CD4-positive, alpha-beta T cell (primary cell): ENCODE measurements at regions not wholly inside any gene's neighbourhood (a gene's known extent, or its start where the extent isn't known, plus 50 kb on each side); places are given as distances from the start of the nearest gene placed in this dataset.

Source experiments
- ATAC-seq: fragments of 200-7000 bp; cut with Tn5 transposase; one replicate; pipeline ENCODE4 v1.10.0; 2022; ENCODE audit warnings: mild to moderate bottlenecking; ENCODE audit not compliant: poor library complexity
- CTCF ChIA-PET: fragments of 350-600 bp; sonication (Branson Sonifier 250); formaldehyde crosslinking; loops from one replicate; lab custom pipeline; 2021; ENCODE audit warnings: antibody characterized with exemption, inconsistent platforms; lab: Charles Lee
- POLR2A ChIA-PET: fragments of 350-600 bp; sonication (Branson Sonifier 250); formaldehyde crosslinking; loops from one replicate; lab custom pipeline; 2021; ENCODE audit warnings: antibody characterized with exemption, inconsistent platforms; lab: Charles Lee
- DNase-seq, 14 experiments: peaks; one replicate each; pipeline ENCODE4 v3.0.0-alpha.2; 2013 to 2020; ENCODE audit warnings: mixed read lengths in 2 of 14
- H3K27ac ChIP-seq, 2 donors: one replicate each; pipeline versions ENCODE4 v1.5.1 to v1.7.0; 2013; ENCODE audit warnings: low read length in 2 of 2, low read depth in 1 of 2, mild to moderate bottlenecking in 1 of 2
- H3K27me3 ChIP-seq, 2 experiments: 1 replicate in 1 of 2; 2 replicates in 1 of 2; pipeline versions ENCODE4 v1.6.1 to v1.7.0; 2013; ENCODE audit warnings: low read length in 2 of 2, control low read depth in 1 of 2, mild to moderate bottlenecking in 1 of 2, moderate library complexity in 1 of 2; ENCODE audit not compliant: insufficient read depth in 2 of 2, control insufficient read depth in 1 of 2
- H3K36me3 ChIP-seq: one replicate; pipeline ENCODE4 v1.6.1; 2013; ENCODE audit warnings: low read length, control low read depth; ENCODE audit not compliant: insufficient read depth
- H3K4me1 ChIP-seq: one replicate; pipeline ENCODE4 v1.6.1; 2013; ENCODE audit warnings: low read length, control low read depth; ENCODE audit not compliant: insufficient read depth
- H3K4me3 ChIP-seq: one replicate; pipeline ENCODE4 v1.5.1; 2013; ENCODE audit warnings: mild to moderate bottlenecking, low read length, moderate library complexity
- H3K9me3 ChIP-seq, 2 experiments: 1 replicate in 1 of 2; 2 replicates in 1 of 2; pipeline versions ENCODE4 v1.6.1 to v1.7.0; 2013; ENCODE audit warnings: low read length in 2 of 2, mild to moderate bottlenecking in 2 of 2, control low read depth in 1 of 2, moderate library complexity in 1 of 2; ENCODE audit not compliant: control insufficient read depth in 1 of 2, insufficient read depth in 1 of 2
- H3K27ac Mint-ChIP-seq: one replicate; pipeline ENCODE4 v1.8.0; 2020; ENCODE audit warnings: mixed read lengths
- H3K27me3 Mint-ChIP-seq: one replicate; pipeline ENCODE4 v1.8.0; 2021; ENCODE audit warnings: mixed read lengths
- H3K36me3 Mint-ChIP-seq: one replicate; pipeline ENCODE4 v1.8.0; 2021; ENCODE audit warnings: low read depth, mixed read lengths
- H3K4me1 Mint-ChIP-seq: one replicate; pipeline ENCODE4 v1.8.0; 2021; ENCODE audit warnings: low read depth, mixed read lengths
- H3K4me3 Mint-ChIP-seq: one replicate; pipeline ENCODE4 v1.8.0; 2020; ENCODE audit warnings: mild to moderate bottlenecking, mixed read lengths
- H3K9me3 Mint-ChIP-seq: one replicate; pipeline ENCODE4 v1.8.0; 2020; ENCODE audit warnings: mixed read lengths
- CTCF ChIP-seq: fragments of 200-600 bp; IDR thresholded peaks from one replicate; pipeline ENCODE4 v1.8.0; 2022; ENCODE audit warnings: antibody characterized with exemption, mild to moderate bottlenecking
- intact Hi-C, 2 experiments: fragments of 100-400 bp; cut with DNase I in 1 of 2; cut with micrococcal nuclease in 1 of 2; formaldehyde crosslinking; loops; one replicate each; pipeline versions ENCODE4 v1.15.1 to v1.9.0; 2023 to 2025; cut with DNase I, micrococcal nuclease

GRCh38 chr17:56681561-56682266 lies 88.2 kb downstream of the NOG start:
- peaks cover 58% of the 10 kb centered on the region for H3K27me3 Mint-ChIP-seq
- Histone ChIP-seq H3K36me3 (no peaks in the 10 kb centered on the region), H3K9me3 (peaks cover 0 to 8% of the 10 kb centered on the region in 2 experiments), H3K27ac (no peak overlapping the region), H3K4me3 (no peak overlapping the region), H3K27me3 (peaks cover 34 to 45% of the 10 kb centered on the region in 2 experiments), H3K4me1 (peaks cover 35% of the 10 kb centered on the region)
- no peaks in the 10 kb centered on the region for H3K9me3 Mint-ChIP-seq
- CTCF ChIA-PET, result no interaction called here
- POLR2A ChIA-PET, result interaction anchor here (1.0 to 1.2 kb wide), 3 partner anchors 34 to 143 kb away, joined by 3 to 4 read pairs (median 3); no protein-coding TSS in a partner anchor
- intact Hi-C loops, result no loop called here
- H3K4me1 Mint-ChIP-seq, result peaks cover 6% of the 10 kb centered on the region
- H3K4me3 Mint-ChIP-seq, result no peak overlapping the region
- H3K27ac Mint-ChIP-seq, result no peak overlapping the region
- H3K36me3 Mint-ChIP-seq, result no peaks in the 10 kb centered on the region
- ATAC-seq, result no peak
- peak in 4 of 14 experiments; percentile 23 to 34 (median 26) for DNase-seq
- TF ChIP-seq CTCF, result no peak

GRCh38 chr17:56688151-56688550 lies 94.7 kb downstream of the NOG start:
- H3K36me3 ChIP-seq, result no peaks in the 10 kb centered on the region
- H3K4me1 Mint-ChIP-seq, result peaks cover 5% of the 10 kb centered on the region
- no peak overlapping the region for H3K4me3 Mint-ChIP-seq
- no peaks in the 10 kb centered on the region for H3K9me3 Mint-ChIP-seq
- no peak overlapping the region for H3K27ac ChIP-seq
- H3K36me3 Mint-ChIP-seq, result no peaks in the 10 kb centered on the region
- no peak for ATAC-seq
- no peak for TF ChIP-seq CTCF
- no peak for DNase-seq
- H3K9me3 ChIP-seq, result peaks cover 0 to 7% of the 10 kb centered on the region in 2 experiments
- H3K27ac Mint-ChIP-seq, result no peak overlapping the region
- H3K27me3 Mint-ChIP-seq, result peaks cover 30% of the 10 kb centered on the region
- H3K27me3 ChIP-seq, result peaks cover 5 to 11% of the 10 kb centered on the region in 2 experiments
- ChIA-PET CTCF (no interaction called here), POLR2A (no interaction called here)
- H3K4me3 ChIP-seq, result no peak overlapping the region
- intact Hi-C loops, result no loop called here
- no peaks in the 10 kb centered on the region for H3K4me1 ChIP-seq

- TF ChIP-seq CTCF, result no peak
- DNase-seq (no peak), ATAC-seq (no peak)
- H3K27ac ChIP-seq, result no peak overlapping the region
- CTCF ChIA-PET, result no interaction called here
- no peaks in the 10 kb centered on the region for H3K36me3 ChIP-seq
- no peak overlapping the region for H3K4me3 ChIP-seq
- Mint-ChIP-seq H3K36me3 (no peaks in the 10 kb centered on the region), H3K9me3 (no peaks in the 10 kb centered on the region), H3K4me3 (no peak overlapping the region), H3K27me3 (peaks cover 18% of the 10 kb centered on the region), H3K4me1 (no peaks in the 10 kb centered on the region), H3K27ac (no peak overlapping the region)
- POLR2A ChIA-PET, result no interaction called here
- peaks cover 0 to 3% of the 10 kb centered on the region in 2 experiments for H3K27me3 ChIP-seq
- H3K9me3 ChIP-seq, result peaks cover 0 to 7% of the 10 kb centered on the region in 2 experiments
- H3K4me1 ChIP-seq, result no peaks in the 10 kb centered on the region
- intact Hi-C loops, result no loop called here
Measured at GRCh38 chr17:56690441-56691291, 97.2 kb downstream of the NOG start.
